Renal pelvis (tissue), 1 donor: ENCODE measurements at regions not wholly inside any gene's neighbourhood (a gene's known extent, or its start where the extent isn't known, plus 50 kb on each side); places are given as distances from the start of the nearest gene placed in this dataset.
"Not testable (repeated sequence)": the region's sequence is repeated elsewhere in the genome, so short reads cannot be mapped to it uniquely, and the experiment has no call there.

Experiments
- DNase-seq: peaks from one replicate; pipeline ENCODE4 v3.0.0-alpha.2; 2013

DNA sequence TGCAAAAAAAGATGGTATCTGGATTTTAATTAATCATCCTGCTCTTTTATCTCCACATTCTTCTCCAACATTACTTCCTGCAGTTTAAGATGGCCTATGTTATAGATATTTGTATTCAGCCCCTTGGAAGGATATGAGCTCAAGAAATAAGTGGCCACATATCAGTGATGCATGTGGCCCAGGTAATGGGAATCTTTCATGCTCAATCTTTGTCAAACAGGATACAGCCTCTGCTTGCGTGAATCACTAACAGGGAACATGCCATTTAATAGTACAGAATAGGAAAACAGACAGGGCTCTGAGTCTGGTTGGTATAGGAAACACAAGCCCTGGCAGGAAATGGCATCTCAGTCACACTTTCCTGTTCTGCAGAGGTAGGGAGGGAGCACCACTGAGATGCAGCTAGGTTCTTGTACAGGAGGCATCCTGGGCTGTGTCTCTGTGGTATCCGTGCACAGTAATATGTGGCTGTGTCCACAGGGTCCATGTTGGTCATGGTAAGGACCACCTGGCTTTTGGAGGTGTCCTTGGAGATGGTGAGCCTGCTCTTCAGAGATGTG lies 774.6 kb downstream of the TMEM121 start:
- DNase-seq = not testable (repeated sequence)

- DNase-seq = not testable (repeated sequence)
Observed at GRCh38 chr14:106301609-106302008, 775.2 kb downstream of the TMEM121 start.

DNA sequence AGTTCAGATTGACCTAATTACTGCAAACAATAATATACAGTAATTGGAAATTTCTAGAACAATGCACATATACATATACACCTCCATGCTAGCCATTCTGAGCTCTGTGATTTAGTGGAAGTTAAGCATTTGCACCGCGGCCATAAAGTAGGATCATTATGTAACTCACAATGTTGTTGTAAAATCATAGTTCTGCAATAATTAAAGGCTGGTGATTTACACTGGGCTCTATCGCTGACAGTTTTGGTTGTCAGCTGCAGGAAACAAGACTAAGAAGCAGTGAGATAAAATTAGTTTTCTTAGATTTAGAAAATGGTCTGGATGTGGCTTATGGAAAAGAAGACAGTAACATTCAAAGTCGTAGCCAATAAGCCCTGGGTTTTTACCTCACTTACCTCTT lies 776.3 kb downstream of the TMEM121 start:
- no peak for DNase-seq

DNA sequence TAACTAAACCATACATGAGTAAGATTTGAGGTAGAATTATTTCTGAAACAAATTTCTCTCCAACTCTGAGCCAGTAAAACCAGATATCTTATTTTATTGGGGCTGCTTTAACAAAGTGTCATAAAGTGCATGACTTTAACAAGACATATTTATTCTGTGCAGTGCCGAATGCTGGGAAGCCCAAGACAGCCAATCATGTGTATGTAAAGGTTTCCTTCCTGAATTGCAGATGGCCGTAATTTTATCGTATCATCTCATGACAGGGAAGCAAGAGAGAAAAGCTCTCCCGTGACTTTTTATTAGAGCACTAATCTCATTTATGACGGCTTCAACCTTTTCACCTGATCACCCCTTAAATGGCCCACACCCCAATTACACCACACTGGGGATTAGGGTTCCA lies 777.9 kb downstream of the TMEM121 start:
- DNase-seq = no peak

- no peak for DNase-seq
Observed at GRCh38 chr14:106308839-106309389, 782.5 kb downstream of the TMEM121 start.

DNA sequence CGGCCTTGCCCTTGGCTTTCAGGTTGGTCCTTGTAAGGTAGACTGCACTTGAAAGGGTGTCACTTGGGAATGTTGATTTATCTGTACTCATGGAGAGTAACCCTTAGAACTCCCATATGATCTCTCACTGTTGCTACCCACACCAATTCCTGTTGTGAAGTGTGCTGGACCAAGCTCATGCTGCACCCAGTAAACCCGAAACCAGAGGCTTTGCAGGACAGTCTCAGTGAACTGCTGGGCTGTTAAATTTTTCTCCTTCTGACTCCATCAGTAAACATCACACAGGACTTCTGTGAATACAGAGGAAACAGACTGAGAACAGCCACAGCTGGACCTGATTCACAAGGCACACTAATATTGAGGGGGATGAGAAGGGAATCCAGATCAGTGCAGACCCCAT lies 783.0 kb downstream of the TMEM121 start:
- DNase-seq = no peak

- DNase-seq = no peak
Observed at GRCh38 chr14:106315436-106315835, 789.1 kb downstream of the TMEM121 start.

DNA sequence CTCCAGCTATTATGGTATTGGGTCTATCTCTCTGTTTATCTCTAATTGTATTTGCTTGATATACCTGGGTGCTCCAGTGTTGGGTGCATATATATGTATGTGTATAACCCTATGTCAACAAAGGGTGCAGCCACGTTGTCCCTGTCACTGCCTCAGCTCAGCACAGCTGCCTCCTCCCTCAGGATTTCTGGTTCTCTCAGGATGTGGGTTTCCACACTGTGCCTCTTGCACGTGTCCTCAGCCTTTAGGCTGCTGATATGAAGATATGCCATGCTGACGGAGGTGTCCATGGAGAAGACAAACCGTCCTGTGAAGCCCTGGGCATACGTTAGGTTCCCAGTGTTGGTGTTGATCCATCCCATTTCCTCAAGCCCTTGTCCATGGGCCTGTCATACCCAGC lies 791.2 kb downstream of the TMEM121 start:
- DNase-seq = no peak

DNA sequence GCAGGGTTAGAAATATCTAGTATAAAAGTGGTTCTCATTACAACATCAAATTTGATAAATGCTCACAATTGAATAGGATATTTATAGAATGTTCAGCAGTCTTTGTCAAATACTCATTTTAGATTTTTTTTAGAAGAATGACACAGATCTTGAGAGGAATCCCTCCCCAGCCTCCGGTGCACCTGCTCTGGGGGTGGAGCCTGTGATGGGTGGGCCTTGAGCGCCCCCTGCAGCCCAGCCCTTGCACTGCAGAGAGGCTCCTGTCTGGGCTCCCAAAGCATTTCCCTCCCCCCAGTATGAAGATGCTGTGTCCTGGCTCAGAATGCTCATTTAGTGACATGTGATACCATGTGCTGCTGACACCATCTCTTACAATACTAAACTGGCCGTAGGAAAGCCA lies 792.3 kb downstream of the TMEM121 start:
- DNase-seq = no peak

GRCh38 chr14:106323970-106324369 lies 797.6 kb downstream of the TMEM121 start:
- DNase-seq = not testable (repeated sequence)

DNA sequence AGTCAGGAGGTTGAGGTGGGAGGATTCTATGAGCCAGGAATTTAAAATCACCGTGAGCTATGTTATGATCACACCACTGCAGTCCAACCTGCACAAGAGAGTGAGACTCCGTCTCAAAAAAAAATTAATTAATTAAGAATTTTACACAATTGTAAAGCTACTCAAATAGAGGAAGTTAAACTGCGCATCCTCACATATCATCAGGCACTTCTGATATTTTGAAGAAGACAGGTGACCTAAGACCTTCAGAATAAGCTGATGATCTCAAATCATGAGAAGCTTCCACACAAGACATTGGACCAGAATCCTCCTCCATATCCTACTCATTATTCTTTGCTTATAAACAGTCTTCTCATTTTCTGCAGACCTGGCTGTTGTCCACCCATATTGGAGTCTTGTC lies 800.9 kb downstream of the TMEM121 start:
- no peak for DNase-seq

DNA sequence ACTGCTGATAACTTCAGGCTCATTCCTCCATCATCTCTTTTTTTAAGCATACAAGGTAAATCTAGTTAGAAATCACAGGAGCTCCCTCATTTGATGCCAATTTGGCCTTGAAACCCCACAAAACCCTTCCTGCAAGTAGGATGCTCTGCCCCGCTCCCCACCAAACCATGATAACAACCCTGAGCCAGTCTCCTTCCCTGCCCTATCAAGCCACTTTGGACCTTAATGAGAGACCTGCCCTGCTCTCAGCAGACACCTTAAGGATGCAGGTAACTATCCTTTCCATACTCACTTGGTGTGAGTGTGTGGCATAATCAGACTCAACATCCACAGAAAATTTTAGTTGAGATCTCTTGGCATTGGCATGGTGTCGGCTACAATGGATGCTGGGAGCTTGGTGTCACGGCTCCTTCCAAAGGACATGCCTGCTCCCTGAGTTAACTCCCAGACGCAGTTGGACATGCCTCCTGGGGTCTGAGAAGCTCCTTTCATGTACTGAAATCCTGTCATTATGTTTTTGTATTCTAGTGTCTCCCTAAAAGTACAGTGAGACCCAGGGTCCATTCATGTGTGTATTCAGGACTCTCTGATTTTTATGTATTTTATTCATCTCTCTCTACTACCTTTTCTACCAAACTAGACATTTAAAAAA lies 801.4 kb downstream of the TMEM121 start:
- not testable (repeated sequence) for DNase-seq

- not testable (repeated sequence) for DNase-seq
Observed at GRCh38 chr14:106329243-106329642, 802.9 kb downstream of the TMEM121 start.

- not testable (repeated sequence) for DNase-seq
Observed at GRCh38 chr14:106329987-106330774, 803.8 kb downstream of the TMEM121 start.

DNA sequence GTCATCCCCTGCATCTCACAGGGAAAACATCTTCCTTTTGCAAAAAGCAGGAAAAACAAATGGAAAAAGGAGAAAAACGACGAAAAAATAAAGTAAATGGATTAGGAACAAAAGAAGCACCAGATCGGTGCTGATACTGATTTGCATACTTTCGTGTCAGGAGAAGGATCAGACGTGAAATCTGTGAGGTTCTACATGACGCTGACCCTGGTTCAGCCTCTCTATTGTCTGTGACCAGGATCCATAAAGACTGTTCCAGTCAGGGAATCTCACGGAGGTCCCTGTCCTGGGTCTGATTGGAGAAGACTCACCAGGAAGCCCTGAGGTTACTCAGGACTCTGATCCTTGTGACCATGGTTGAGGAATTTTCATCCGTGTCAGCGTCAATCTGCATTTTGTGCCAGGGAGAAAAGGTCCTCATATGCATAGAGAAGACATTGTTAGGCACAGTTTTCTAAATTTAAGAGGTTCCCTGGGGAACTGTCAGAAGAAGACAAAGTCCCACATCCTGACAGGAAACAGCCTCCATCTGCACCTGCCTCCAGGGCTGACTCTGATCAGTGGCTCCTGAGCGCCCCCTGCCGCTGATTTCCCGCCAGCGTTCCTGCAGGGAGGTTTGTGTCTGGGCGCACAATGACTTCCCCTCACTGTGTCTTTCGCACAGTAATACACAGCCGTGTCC lies 808.2 kb downstream of the TMEM121 start:
- not testable (repeated sequence) for DNase-seq

GRCh38 chr14:106335110-106335429 lies 808.7 kb downstream of the TMEM121 start:
- not testable (repeated sequence) for DNase-seq

DNA sequence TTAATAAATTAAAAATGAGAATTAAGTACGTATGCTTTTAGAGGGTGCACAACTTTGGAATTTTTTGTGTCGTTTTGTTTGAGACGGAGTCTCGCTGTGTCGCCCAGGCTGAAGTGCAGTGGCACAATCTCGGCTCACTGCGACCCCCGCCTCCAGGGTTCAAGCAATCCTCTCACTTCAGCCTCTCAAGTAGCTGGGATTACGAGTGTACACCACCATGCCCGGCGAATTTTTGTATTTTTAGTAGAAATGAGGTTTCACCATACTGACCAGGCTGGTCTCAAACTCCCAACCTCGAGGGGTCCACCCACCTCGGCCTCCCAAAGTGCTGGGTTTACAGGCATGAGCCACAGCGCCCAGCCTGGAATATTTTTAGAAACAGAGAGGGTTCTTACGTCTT lies 812.4 kb downstream of the TMEM121 start:
- DNase-seq = not testable (repeated sequence)

DNA sequence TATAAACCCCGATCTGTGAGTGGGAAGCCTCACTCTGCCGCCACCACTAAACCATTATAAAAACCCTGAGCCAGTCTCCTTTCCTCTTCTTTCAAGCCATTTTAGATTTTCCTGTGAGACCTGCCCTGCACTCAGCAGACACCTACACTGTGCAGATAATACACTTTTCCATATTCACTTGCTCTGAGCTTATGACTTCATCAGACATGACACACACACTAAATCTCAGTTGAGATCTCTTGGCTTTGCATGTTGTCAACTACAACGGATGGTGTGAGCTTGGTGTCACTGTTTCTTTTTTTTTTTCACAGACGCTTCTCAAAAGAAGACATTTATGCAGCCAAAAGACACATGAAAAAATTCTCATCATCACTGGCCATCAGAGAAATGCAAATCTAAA lies 814.3 kb downstream of the TMEM121 start:
- DNase-seq = not testable (repeated sequence)

GRCh38 chr14:106341161-106341560 lies 814.8 kb downstream of the TMEM121 start:
- not testable (repeated sequence) for DNase-seq

DNA sequence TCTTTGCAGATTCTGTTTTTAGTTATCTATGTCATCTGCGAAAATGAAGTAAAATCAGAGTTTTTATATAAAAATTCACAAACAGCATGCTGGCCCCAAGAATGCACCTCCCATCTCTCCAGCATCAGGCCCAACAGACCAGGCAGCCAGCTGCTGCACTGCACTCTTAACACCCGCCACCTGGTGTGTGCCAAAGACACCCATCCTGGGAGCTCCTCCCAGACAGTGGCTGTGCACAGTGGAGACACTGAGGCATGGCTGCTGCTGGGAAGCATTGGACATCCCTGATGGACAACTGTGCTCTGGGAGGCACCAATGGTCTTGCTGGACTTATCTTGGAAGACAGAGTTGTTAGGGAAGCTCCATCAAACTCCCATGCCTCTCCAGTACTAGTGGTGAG lies 817.2 kb downstream of the TMEM121 start:
- no peak for DNase-seq

GRCh38 chr14:106344065-106344614 lies 817.8 kb downstream of the TMEM121 start:
- DNase-seq = not testable (repeated sequence)
